ENCODE measurements at regions not wholly inside any gene's neighbourhood (a gene's known extent, or its start where the extent isn't known, plus 50 kb on each side); places are given as distances from the start of the nearest gene placed in this dataset.

DNA sequence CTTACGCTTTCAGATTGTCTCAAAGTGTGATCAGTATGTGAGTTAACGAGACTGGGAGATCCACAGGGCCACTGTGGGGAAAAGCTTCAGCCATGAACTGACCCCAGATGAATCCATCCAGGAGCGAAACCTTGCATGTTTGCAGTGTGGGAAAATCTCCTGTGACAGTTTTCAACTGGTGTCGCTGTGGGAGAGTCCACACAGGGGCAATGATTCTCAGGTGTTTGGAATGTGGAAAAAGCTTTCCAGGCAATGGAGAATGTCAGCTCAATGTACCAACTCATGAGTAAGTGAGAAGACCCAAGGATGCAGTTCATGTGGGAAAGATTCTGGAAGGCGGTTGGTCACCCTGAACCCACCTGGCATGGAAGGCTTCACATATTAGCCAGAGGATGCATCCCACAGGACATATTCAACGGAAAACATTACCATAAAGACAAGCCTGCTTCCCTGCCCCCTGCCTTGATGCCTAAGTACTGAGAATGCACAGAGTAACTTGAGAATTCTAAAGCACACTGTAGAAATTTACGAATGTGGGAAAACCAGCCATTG, 204.1 kb upstream of the BMPER start:
- DNase-seq (ENCODE audit: low read depth): no peak

DNA sequence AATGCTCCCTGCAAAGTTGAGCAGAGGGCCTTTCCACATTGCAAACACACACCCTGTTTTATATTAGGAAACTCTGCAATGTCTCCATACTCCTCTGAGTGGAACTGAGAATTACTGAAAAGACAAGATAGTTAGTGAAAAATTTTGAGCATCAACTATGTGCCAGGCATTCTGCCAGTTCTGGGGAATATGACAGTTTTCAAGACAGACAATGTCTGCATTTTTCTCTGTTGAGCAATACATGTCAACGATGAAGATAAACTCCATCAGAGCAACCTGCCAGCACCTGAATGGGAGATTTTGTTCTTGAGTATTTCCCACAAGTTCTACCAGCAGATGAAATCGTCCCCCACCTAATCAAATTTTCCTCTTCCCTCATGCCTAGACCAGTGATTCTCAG, 203.4 kb upstream of the BMPER start:
- no peak for DNase-seq (ENCODE audit: low read depth)

DNA sequence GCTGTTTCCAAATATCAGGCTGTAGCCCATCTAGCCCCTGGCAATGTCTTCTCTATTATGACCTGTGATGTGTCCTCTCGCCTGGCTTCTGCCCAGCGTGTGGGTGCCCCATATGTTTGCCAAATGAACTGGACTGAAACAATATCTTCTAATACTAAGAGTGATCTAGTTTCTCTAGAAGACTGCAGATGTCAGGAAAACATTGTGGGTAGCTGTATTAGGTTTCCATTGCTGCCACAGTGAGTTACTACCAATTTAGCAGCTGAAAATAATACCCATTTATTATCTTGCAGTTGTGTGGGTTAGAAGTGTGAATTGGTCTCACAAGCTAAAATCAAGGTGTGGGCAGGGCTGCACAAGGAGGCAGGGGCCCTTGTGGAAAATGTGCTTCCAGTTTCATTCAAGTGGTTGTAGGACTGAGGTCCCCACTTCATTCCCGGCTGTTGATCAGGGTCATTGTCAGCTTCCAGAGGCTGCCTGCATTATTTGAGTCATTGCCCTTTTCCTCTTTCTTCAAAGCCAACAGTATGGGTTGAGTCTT, 202.8 kb upstream of the BMPER start:
- DNase-seq (ENCODE audit: low read depth): no peak

DNA sequence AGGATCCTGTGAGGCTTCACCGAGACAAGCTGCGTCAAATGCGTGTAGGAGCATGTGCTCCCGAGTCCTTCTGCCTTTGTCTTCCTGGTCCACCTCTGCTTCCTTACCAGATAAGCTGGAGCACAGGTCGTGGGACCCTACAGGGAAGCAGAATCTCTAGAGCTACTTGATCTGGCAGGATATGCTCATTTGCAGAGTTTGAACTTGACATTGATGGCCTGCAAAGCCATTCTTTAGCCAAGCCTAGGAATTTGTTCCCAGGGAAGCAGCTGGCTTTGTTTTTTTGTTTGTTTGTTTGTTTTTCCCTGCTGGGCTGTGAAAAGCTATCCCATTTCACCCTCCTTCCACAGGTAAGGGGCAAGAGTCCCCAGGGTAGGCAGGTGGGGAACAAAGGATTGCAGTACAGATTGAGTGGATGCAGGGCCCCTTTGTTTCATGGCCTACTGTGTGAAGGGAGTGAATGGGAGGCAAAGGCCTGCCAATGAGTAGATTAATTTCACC, 200.0 kb upstream of the BMPER start:
- no peak for DNase-seq (ENCODE audit: low read depth)

DNA sequence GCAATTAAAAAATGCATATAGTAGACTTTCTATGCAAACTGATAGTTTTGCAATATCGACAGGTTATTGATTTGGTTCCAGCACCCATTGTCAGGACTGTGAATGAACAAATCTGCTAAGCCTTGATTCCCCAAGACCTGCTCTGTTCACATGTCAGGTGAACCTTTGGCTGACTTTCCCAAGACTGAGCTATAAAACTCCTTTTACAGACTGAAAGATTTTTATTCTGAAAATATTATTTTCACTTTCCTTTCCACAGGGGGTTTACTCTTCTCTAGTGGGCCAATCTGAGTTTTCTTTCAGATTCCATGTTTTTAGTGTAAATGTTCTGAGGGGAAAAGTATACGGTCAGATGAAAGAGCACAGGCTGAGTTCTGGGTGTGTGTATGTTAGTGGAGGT, 199.2 kb upstream of the BMPER start:
- no peak for DNase-seq (ENCODE audit: low read depth)

DNA sequence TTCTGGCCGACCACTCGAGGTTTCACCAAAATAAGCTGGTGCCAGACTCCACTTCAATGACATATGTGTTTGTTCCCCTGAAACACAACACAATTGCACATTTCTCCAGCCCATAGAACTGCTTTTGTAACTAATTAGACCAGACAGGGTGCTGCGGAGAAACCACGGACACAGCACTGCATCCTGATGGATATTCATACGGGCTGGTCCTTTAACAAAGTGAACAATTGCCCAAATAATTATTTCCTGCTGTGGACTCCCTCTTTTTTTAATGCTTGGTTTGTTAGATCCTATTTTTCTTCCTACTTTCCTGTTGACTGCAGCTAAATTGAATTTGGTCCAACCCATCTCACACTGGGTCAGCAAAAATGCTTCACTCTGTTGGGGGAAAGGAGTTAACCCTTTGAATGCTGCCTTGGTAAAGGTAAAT, 198.6 kb upstream of the BMPER start:
- peak; percentile 58 for DNase-seq (ENCODE audit: low read depth)

DNA sequence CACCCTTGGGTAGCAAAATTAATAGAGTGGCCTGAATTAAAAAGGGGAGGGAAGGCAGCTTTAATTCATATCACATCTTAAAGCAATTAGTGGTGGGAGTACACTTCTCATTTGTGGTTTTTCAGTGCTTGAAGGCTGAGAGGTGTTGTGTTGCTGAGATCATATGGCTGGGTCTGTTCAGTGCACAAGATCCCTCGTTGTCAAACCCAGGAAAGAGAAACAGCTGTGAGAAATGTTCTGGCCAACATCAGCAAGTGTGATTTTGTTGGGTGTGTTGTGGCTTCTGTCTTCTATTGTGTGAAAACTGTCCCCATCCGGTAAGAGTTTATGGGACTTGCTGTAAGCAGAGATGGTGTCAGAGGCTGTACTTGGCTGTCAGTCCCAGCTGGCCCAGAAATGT, 197.9 kb upstream of the BMPER start:
- DNase-seq (ENCODE audit: low read depth): no peak

DNA sequence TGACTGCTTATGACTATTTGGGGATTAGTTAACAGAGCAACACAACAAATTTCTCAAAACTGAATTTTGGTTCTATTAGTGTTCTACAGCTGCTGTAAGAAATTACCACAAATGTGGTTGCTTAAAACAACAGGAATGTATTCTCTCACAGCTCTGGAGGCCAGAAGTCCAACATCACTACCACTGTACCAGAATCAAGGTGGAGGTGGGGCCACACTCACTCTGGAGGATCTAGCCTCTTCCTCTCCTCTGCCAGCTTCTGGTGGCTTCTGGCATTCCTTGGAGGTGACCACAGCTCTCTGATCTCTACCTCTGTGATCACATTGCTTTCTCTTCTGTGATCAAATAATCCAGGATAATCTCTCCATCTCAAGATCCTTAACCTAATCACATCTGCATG, 194.7 kb upstream of the BMPER start:
- DNase-seq (ENCODE audit: low read depth): no peak

DNA sequence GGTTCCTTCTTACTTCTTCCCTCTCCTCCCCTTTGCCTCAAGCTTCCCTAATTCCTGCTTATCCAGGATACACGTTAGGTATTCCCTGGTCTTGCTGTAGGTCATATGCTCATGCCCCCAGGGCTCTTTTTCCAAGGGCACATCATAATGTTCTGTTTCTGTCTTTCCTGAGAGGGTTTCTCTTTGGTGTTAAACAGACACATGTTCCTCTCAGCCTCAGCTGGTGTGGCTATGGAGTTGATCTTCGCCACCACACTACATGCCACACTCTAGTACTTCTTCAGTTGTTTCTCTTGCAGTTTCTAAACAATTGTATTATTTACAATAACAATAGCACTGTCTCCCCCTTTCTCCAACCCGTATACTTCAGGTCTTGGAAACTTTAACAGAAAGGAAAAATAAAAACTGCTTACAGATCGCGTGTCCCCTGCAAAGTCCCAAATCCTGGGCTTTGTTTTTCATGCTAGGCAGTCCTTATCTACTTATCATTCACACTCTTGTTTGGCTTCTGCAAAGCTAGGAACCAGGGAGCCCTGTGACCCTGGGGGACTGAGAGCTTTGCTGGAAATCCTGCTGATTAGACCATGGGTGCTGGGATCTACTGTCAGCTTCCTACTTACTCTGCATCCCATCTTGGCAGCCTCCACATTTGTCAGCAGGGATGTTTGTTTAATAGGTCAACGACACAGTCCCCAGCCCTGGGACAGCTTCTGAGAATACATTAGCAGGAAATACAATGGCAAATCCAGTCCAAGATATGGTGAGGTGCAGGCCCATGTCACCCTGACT, 193.9 kb upstream of the BMPER start:
- no peak for DNase-seq (ENCODE audit: low read depth)

DNA sequence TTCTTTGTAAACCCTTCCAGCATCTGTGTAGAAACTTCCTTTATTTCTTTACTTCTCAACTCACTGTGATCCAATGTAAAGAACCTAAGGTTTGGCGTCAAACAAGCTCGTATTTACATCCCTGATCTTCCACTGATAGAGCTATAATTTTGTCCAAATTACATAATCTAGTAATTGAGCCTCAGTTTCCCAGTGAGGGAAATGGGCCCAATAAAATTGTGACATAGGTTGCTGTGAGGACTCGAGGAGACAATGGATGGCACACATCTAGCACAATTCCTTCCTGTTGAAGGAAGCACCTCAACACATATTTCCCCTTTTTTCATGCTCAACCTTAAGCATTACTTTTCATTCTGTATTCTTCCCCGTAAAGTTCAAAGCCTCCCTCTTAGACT, 193.3 kb upstream of the BMPER start:
- no peak for DNase-seq (ENCODE audit: low read depth)

DNA sequence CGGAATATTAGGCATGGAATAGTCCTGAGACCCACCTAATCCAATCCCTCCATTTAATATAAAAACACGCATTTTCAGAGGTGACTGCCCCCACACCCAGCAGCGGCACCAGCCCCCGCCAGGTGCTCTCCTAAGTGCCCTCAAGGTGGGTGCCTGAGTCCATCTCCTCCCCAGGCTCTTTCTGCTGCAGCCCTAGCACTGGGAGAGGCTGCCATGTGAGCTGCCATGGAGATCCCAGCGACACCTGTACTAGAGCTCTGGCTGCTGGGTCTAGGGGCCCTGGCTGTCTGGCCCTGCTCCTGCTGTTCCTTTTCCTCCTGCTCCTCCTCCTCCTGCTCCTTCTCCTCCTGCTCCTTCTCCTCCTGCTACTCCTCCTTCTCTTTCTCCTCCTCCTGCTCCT, 191.1 kb upstream of the BMPER start:
- DNase-seq (ENCODE audit: low read depth): no peak

DNA sequence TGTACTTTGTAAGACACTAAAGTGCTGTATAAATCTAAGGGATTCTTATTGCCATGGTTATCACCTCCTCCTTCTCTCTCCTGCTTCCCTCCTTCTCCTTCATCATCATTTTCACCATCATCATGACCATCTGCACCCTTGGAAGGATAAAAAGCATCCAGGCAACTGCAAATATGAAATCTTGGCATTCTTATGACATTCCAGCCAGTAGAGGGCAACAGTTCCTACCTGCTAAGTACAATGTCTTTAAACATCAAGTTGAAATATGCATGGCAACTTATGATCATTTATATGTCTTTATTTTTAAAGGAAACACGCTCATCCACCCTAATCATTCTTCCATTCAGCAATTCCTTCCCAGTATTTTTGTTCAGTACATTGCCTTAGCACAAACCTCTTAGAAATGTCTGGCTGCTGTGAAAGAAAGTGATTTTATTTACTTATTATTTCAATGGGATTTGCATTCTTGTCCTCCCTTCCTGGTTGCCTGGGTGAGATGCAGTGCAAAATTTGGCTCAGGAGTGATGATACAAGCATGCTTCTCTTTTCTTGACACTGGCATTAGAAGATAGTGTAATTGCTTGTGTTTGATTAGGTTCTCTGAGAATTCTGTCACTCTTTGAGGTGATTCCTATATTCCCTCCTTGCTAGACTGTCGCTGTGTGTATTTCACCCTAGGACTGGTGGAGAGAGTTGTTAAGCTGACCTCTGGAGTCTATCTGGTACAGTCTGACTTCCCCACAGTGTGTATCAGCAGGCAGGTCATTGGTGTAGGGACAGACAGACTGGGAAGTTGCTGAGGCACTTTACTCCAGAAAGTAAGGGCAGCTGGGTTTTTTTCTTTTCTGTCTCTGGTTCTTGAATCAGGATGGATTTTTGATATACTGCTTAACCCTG, 188.5 kb upstream of the BMPER start:
- DNase-seq (ENCODE audit: low read depth): peak; percentile 48

DNA sequence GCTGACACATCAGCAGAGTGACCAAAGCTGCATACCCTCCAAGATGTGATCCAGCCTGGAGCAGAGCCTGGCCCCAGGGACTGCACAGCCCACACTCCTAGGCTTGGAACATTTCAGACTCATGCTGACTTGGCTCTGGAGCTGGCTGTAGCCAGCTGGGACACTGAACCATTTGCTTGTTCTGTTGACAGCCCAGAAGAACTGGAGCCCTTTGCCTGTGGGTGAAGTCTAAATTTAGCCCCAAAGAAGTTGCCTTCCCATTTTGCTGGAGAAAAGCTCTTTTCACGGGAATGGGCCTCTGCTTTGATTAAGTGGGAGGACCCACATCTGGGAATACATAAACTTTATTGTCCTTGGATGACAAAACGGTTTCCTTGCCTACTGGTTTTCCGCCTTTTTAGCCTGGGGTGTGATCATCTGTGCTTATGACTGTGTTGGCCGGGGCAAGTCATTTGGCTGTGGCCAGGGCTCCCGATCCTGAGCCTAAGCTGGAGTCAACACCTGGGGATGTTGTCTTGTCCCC, 186.2 kb upstream of the BMPER start:
- no peak for DNase-seq (ENCODE audit: low read depth)

DNA sequence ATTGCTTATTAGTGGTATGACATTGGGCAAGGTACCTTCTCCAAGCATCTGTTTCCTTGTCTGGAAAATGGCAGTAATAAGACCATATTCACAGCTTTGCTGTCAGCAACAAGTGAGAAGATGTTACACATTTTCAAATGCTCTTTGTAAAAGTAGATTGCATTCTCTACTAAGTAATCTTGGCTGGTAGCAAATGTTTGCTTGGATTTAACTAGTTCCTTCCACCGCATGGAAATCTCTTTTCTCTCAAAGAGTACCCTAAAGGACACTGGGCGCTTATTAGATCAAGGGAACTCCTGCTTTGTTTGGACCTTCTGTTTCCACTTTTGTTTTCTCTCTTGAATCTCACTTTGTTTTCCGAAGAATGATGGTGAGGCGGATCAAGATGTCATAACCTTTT, 185.2 kb upstream of the BMPER start:
- no peak for DNase-seq (ENCODE audit: low read depth)

DNA sequence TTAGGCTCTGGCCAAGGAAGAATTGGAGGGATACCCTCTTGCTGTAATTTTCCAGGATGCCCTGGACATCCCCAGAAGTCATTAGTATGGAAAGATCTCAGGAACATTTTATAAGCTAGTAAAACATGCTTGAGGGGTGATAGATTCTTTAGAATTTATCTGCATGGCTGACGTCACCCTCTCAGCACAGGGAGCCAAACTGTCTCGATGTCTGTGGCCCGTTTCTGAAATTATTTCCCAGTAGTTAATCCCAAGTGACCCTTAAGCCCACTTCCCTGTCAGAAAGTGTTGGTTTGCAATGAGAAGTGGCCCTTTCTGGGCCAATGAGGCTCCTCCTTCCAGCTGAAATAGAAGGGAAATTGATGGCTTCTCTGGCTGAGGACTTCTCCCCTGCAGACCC, 184.5 kb upstream of the BMPER start:
- no peak for DNase-seq (ENCODE audit: low read depth)

DNA sequence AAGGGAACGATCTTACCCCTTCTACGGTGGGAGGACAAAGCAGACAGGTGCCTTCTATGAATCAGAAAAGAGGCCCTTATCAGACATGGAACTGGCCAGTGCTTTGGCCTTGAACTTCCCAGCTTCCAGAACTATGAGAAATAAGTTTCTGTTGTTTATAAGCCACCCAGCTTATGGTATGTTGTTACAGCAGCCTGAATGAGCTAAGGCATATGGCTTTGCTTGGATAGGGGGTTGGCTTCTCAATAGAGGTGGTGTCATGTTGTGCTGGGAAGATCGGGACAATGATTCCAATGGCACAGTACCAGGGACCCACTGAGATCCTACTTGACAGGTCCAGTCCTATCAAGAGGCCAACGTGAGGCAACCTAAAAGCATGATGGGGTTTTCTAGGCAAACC, 183.4 kb upstream of the BMPER start:
- DNase-seq (ENCODE audit: low read depth): no peak

DNA sequence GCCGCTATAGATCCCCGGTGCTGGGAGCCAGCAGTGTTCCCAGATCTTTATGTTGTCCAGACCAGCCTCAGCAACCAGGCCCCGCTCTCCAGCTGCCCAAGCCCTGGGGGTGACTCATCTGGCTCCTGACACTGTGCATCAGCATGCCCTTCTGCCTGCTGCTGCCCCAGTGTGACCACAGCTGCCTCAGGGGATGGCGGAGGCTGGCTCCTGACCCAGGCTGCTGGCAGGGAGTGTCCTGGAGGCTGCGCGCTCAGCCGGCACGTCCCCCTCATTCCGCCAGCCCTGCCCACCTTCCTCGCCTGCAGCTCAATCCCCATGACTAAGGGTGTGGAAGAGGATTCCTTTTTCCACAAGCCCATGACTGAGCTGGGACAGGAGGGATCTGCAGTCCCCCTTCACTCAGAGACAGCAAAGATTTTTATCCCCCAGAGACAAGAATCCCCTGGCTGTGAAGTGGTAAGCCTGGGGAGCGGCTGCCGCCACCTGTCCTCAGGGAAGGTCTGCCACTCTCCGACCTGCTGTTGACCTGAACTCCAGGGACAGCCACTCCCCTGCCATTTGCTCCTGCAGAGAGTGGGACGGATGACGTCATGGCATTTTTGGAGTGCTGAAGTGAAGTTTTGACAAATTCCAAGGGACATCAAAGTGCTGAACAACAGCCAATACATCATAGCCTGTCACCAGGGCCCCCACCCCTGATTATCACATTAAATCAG, 182.8 kb upstream of the BMPER start:
- DNase-seq (ENCODE audit: low read depth): peak; percentile 84

DNA sequence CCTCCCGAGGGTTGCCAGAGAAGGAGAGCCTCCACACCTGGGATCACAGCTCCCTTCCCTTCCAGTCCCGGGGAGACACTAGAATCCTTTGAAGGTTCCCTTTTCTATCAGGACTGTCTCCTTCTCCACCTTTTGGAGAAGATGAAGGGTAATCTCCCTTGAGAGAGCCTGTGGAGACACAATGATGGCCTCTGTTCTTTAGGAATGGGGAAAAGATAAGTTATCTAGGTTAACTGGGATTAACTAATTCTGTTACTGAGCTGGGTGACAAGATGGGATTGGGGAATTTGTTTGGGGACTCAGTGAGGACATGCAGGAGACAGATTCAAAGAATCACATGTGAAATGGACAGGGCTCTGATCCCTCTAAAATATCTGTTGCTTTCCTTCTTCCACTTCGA, 181.1 kb upstream of the BMPER start:
- DNase-seq (ENCODE audit: low read depth): no peak

DNA sequence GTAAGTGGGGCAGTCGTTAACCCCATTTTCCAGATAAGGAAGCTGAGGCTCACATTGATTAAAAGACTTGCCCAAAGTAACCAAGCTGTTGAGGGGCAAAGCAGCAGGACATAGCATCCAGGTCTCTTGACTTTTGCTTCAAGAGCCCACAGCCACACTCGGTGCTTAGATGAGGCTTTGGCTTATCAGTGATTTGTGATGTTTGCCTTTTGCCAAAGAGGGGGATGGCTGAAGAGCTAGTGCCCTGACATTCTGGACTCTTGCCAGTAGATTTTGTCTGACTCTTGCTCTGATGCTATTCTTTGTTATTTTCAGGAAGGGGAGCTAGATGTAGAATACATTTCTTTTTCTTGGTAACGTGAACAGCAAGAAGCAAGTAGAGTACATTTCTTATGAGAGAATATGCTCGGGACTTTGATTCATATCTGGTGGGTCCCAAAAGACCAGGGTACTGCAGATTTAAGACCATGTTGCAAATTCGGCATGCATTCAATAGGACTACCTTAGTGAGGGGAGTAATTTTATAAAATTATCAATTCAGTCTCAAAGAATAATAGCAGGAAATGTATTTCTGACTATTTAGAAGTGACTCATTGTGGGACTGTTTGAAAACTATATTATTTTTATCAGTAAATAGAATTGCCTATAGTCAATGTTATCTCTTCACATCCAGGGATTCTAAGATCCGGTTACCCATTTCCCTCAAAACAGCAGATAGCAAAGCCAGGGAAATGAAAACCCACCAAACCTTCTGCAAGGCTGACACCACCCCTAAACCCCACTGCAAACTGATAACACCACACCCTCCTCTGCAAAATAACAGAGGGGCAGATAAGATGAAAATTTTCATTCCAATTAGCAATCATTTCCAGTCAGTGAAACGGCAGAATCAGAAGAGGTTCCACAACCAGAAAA, 180.0 kb upstream of the BMPER start:
- DNase-seq (ENCODE audit: low read depth): no peak

DNA sequence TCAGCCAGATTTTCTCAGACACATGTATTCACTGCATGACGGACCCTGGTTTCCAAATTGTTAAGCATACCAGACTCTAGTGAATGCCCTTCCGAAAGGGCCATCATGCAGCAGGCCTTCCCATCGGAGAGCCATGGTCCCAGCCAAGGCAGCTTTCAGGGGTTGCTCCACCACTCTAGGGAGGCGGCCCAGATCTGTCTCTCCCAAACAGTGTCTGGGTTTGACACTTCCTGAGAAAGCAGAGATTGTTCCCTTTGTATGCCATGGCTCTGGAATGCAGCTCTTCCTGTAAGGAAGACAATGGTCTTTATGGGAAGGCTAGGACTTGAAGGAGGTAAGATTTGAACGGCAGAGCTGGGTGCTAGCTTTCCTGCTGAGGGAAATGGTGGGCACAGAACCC, 178.8 kb upstream of the BMPER start:
- no peak for DNase-seq (ENCODE audit: low read depth)

DNA sequence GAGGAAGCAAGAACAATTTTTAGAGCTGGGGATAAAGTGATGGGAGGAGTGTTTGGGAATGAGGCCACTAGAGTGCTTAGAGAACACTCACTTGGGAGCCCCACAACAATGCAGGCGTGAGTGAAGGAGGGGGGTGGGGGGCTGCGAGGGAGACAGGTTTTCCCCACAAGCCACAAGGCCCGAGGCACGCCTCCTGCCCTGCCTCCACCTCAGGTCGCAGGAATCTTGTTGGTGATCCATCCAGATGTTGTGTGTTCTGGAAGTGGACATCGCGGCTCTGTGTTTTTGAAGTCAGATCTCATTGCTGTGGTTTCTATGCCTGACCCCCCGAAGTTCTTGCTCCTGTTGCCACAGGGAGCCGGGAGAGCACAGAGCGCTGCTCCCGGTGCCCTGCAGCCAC, 178.0 kb upstream of the BMPER start:
- no peak for DNase-seq (ENCODE audit: low read depth)

All from fibroblast of gingiva (primary cell).